Activated CD4-positive, alpha-beta T cell treated with anti-CD3 and anti-CD28 coated beads, Interleukin-2, amount 10 ng/mL, durations not matched to agents 7 days and 5 days (primary cell): ENCODE measurements at regions not wholly inside any gene's neighbourhood (a gene's known extent, or its start where the extent isn't known, plus 50 kb on each side); places are given as distances from the start of the nearest gene placed in this dataset.

Experiments
- CTCF ChIA-PET: fragments of 350-600 bp; sonication (Branson Sonifier 250); formaldehyde crosslinking; loops from one replicate; lab custom pipeline; 2021; ENCODE audit warnings: antibody characterized with exemption; lab: Charles Lee
- POLR2A ChIA-PET: fragments of 350-600 bp; sonication (Branson Sonifier 250); formaldehyde crosslinking; loops from one replicate; lab custom pipeline; 2021; ENCODE audit warnings: antibody characterized with exemption; lab: Charles Lee
- DNase-seq: peaks from one replicate; pipeline ENCODE4 v3.0.0-alpha.2; 2020
- H3K27ac Mint-ChIP-seq: one replicate; pipeline ENCODE4 v1.8.0; 2021; ENCODE audit warnings: mild to moderate bottlenecking, moderate library complexity, mixed read lengths
- H3K27me3 Mint-ChIP-seq: one replicate; pipeline ENCODE4 v1.8.0; 2021; ENCODE audit warnings: mixed read lengths
- H3K36me3 Mint-ChIP-seq: one replicate; pipeline ENCODE4 v1.8.0; 2021; ENCODE audit warnings: low read depth, mixed read lengths
- H3K4me1 Mint-ChIP-seq: one replicate; pipeline ENCODE4 v1.8.0; 2021; ENCODE audit warnings: mixed read lengths
- H3K4me3 Mint-ChIP-seq: one replicate; pipeline ENCODE4 v1.8.0; 2021; ENCODE audit warnings: mild to moderate bottlenecking, moderate library complexity, mixed read lengths
- H3K9me3 Mint-ChIP-seq: one replicate; pipeline ENCODE4 v1.8.0; 2021; ENCODE audit warnings: mixed read lengths

GRCh38 chr10:89119651-89120050 lies 87.5 kb downstream of the CH25H start:
- POLR2A ChIA-PET: no interaction called here

GRCh38 chr10:89118091-89118490 lies 89.0 kb downstream of the CH25H start:
- Mint-ChIP-seq H3K27ac (no peak overlapping the region), H3K4me1 (no peaks in the 10 kb centered on the region), H3K36me3 (no peaks in the 10 kb centered on the region), H3K27me3 (peaks cover 37% of the 10 kb centered on the region), H3K4me3 (no peak overlapping the region), H3K9me3 (no peaks in the 10 kb centered on the region)
- ChIA-PET POLR2A (no interaction called here), CTCF (no interaction called here)
- DNase-seq: no peak

More at GRCh38 chr10:89119651-89120050, 87.5 kb downstream of the CH25H start:
- no peaks in the 10 kb centered on the region for H3K4me1 Mint-ChIP-seq
- H3K9me3 Mint-ChIP-seq: no peaks in the 10 kb centered on the region
- no peaks in the 10 kb centered on the region for H3K36me3 Mint-ChIP-seq
- H3K27ac Mint-ChIP-seq: no peak overlapping the region
- H3K4me3 Mint-ChIP-seq: no peak overlapping the region
- CTCF ChIA-PET: no interaction called here
- peaks cover 38% of the 10 kb centered on the region for H3K27me3 Mint-ChIP-seq
- DNase-seq: no peak

GRCh38 chr10:89115876-89116627 lies 91.1 kb downstream of the CH25H start:
- H3K27ac Mint-ChIP-seq: no peak overlapping the region
- peaks cover 47% of the 10 kb centered on the region for H3K27me3 Mint-ChIP-seq
- no peaks in the 10 kb centered on the region for H3K36me3 Mint-ChIP-seq
- DNase-seq: no peak
- H3K4me1 Mint-ChIP-seq: no peaks in the 10 kb centered on the region
- ChIA-PET POLR2A (no interaction called here), CTCF (interaction anchor here (1.0 kb wide), 1 partner anchor 26 kb away, joined by 3 read pairs; no protein-coding TSS in a partner anchor)
- no peak overlapping the region for H3K4me3 Mint-ChIP-seq
- H3K9me3 Mint-ChIP-seq: no peaks in the 10 kb centered on the region

GRCh38 chr10:89114846-89115625 lies 92.1 kb downstream of the CH25H start:
- Mint-ChIP-seq H3K4me3 (no peak overlapping the region), H3K4me1 (peaks cover 3% of the 10 kb centered on the region), H3K27ac (no peak overlapping the region), H3K27me3 (peaks cover 42% of the 10 kb centered on the region), H3K9me3 (no peaks in the 10 kb centered on the region), H3K36me3 (no peaks in the 10 kb centered on the region)
- POLR2A ChIA-PET: no interaction called here
- no peak for DNase-seq
- CTCF ChIA-PET: interaction anchor here (1.0 kb wide), 1 partner anchor 25 kb away, joined by 3 read pairs; no protein-coding TSS in a partner anchor

GRCh38 chr10:89102735-89103134 lies 104.4 kb downstream of the CH25H start:
- ChIA-PET POLR2A (no interaction called here), CTCF (no interaction called here)
- Mint-ChIP-seq H3K4me3 (no peak overlapping the region), H3K4me1 (peaks cover 5% of the 10 kb centered on the region), H3K27ac (no peak overlapping the region), H3K9me3 (no peaks in the 10 kb centered on the region), H3K36me3 (no peaks in the 10 kb centered on the region), H3K27me3 (peaks cover 1% of the 10 kb centered on the region)
- no peak for DNase-seq

- peaks cover 5% of the 10 kb centered on the region for H3K4me1 Mint-ChIP-seq
- no peaks in the 10 kb centered on the region for H3K36me3 Mint-ChIP-seq
- peaks cover 1% of the 10 kb centered on the region for H3K27me3 Mint-ChIP-seq
- DNase-seq: no peak
- H3K27ac Mint-ChIP-seq: no peak overlapping the region
- ChIA-PET POLR2A (no interaction called here), CTCF (no interaction called here)
- no peaks in the 10 kb centered on the region for H3K9me3 Mint-ChIP-seq
- no peak overlapping the region for H3K4me3 Mint-ChIP-seq
Measured at GRCh38 chr10:89101943-89102342, 105.2 kb downstream of the CH25H start.

GRCh38 chr10:89100680-89101079 lies 106.4 kb downstream of the CH25H start:
- CTCF ChIA-PET: no interaction called here
- POLR2A ChIA-PET: interaction anchor here (0.6 kb wide), 1 partner anchor 292 kb away, joined by 9 read pairs; the partner anchor contains the start of gene IFIT1
- no peak for DNase-seq
- Mint-ChIP-seq H3K4me3 (no peak overlapping the region), H3K4me1 (peaks cover 5% of the 10 kb centered on the region), H3K27me3 (peaks cover 1% of the 10 kb centered on the region), H3K27ac (no peak overlapping the region), H3K36me3 (no peaks in the 10 kb centered on the region), H3K9me3 (no peaks in the 10 kb centered on the region)

- CTCF ChIA-PET: no interaction called here
- POLR2A ChIA-PET: no interaction called here
- no peaks in the 10 kb centered on the region for H3K27me3 Mint-ChIP-seq
Measured at GRCh38 chr10:89097226-89097625, 106.6 kb downstream of the FAS start.

GRCh38 chr10:89095701-89096391 lies 105.2 kb downstream of the FAS start:
- Mint-ChIP-seq H3K36me3 (no peaks in the 10 kb centered on the region), H3K27me3 (no peaks in the 10 kb centered on the region), H3K9me3 (no peaks in the 10 kb centered on the region), H3K4me3 (no peak overlapping the region), H3K27ac (no peak overlapping the region), H3K4me1 (peaks cover 15% of the 10 kb centered on the region)
- no peak for DNase-seq
- POLR2A ChIA-PET: no interaction called here
- CTCF ChIA-PET: interaction anchor here (0.5 to 1.1 kb wide), 4 partner anchors 10 to 47 kb away, joined by 3 to 4 read pairs (median 3); no protein-coding TSS in a partner anchor

More at GRCh38 chr10:89097226-89097625, 106.6 kb downstream of the FAS start:
- H3K9me3 Mint-ChIP-seq: no peaks in the 10 kb centered on the region
- peaks cover 8% of the 10 kb centered on the region for H3K4me1 Mint-ChIP-seq
- no peak overlapping the region for H3K27ac Mint-ChIP-seq
- no peak for DNase-seq
- H3K4me3 Mint-ChIP-seq: no peak overlapping the region
- no peaks in the 10 kb centered on the region for H3K36me3 Mint-ChIP-seq

GRCh38 chr10:89093728-89094127 lies 103.1 kb downstream of the FAS start:
- H3K36me3 Mint-ChIP-seq: no peaks in the 10 kb centered on the region
- H3K9me3 Mint-ChIP-seq: no peaks in the 10 kb centered on the region
- ChIA-PET CTCF (no interaction called here), POLR2A (no interaction called here)
- no peak for DNase-seq
- no peaks in the 10 kb centered on the region for H3K27me3 Mint-ChIP-seq
- no peak overlapping the region for H3K4me3 Mint-ChIP-seq
- no peak overlapping the region for H3K27ac Mint-ChIP-seq
- H3K4me1 Mint-ChIP-seq: peaks cover 17% of the 10 kb centered on the region

- Mint-ChIP-seq H3K4me3 (no peak overlapping the region), H3K4me1 (peaks cover 15% of the 10 kb centered on the region), H3K27me3 (peaks cover 2% of the 10 kb centered on the region), H3K9me3 (no peaks in the 10 kb centered on the region), H3K27ac (no peak overlapping the region), H3K36me3 (no peaks in the 10 kb centered on the region)
- no peak for DNase-seq
- ChIA-PET POLR2A (interaction anchor here (0.6 kb wide), 1 partner anchor 390 kb away, joined by 10 read pairs; no protein-coding TSS in a partner anchor), CTCF (no interaction called here)
Measured at GRCh38 chr10:89092981-89093380, 102.4 kb downstream of the FAS start.

- ChIA-PET CTCF (no interaction called here), POLR2A (no interaction called here)
- Mint-ChIP-seq H3K4me1 (peaks cover 14% of the 10 kb centered on the region), H3K4me3 (no peak overlapping the region), H3K9me3 (no peaks in the 10 kb centered on the region), H3K27ac (no peak overlapping the region), H3K27me3 (peaks cover 2% of the 10 kb centered on the region), H3K36me3 (no peaks in the 10 kb centered on the region)
- no peak for DNase-seq
Measured at GRCh38 chr10:89092439-89092838, 101.8 kb downstream of the FAS start.

- H3K27ac Mint-ChIP-seq: no peak overlapping the region
- peaks cover 2% of the 10 kb centered on the region for H3K27me3 Mint-ChIP-seq
- no peak for DNase-seq
- H3K4me3 Mint-ChIP-seq: no peak overlapping the region
- peaks cover 18% of the 10 kb centered on the region for H3K4me1 Mint-ChIP-seq
- ChIA-PET POLR2A (no interaction called here), CTCF (no interaction called here)
- no peaks in the 10 kb centered on the region for H3K9me3 Mint-ChIP-seq
- H3K36me3 Mint-ChIP-seq: no peaks in the 10 kb centered on the region
Measured at GRCh38 chr10:89091496-89091895, 100.9 kb downstream of the FAS start.
